Neural cell (in vitro differentiated cells): ENCODE measurements at regions not wholly inside any gene's neighbourhood (a gene's known extent, or its start where the extent isn't known, plus 50 kb on each side); places are given as distances from the start of the nearest gene placed in this dataset.
"Not testable (repeated sequence)": the region's sequence is repeated elsewhere in the genome, so short reads cannot be mapped to it uniquely, and the experiment has no call there.

Experiments used
- H2AFZ ChIP-seq: fragments of 200-600, 300-800 bp; sonication (generic), shearing (Covaris generic); 2 replicates; pipeline ENCODE4 v1.6.0; 2014; ENCODE audit warnings: low read depth, mild to moderate bottlenecking, antibody characterized with exemption, low read length, moderate library complexity
- H3F3A ChIP-seq: fragments of 200-600 bp; shearing (Covaris generic); 2 replicates; pipeline ENCODE4 v1.6.1; 2016; ENCODE audit warnings: mild to moderate bottlenecking, moderate library complexity, mixed read lengths, antibody characterized with exemption, low read length; ENCODE audit not compliant: insufficient read depth, poor library complexity, severe bottlenecking
- H3K27ac ChIP-seq: fragments of 200-600, 300-800 bp; sonication (generic), shearing (Covaris generic); 2 replicates; pipeline ENCODE4 v1.5.1; 2014; ENCODE audit warnings: mild to moderate bottlenecking, low read length, moderate library complexity
- H3K27me3 ChIP-seq: fragments of 300-800, 200-600 bp; sonication (generic), shearing (Covaris generic); 2 replicates; pipeline ENCODE4 v1.6.0; 2014; ENCODE audit warnings: mild to moderate bottlenecking, low read depth, low read length, moderate library complexity; ENCODE audit not compliant: insufficient read depth
- H3K36me3 ChIP-seq: fragments of 300-800, 200-600 bp; sonication (generic), shearing (Covaris generic); 2 replicates; pipeline ENCODE4 v1.5.1; 2014; ENCODE audit warnings: mild to moderate bottlenecking, antibody characterized with exemption, low read length, moderate library complexity; ENCODE audit not compliant: insufficient read depth
- H3K4me2 ChIP-seq: fragments of 300-800, 200-600 bp; sonication (generic), shearing (Covaris generic); 2 replicates; pipeline ENCODE4 v1.6.0; 2014; ENCODE audit warnings: mild to moderate bottlenecking, low read length
- H3K4me3 ChIP-seq: fragments of 300-800, 200-600 bp; sonication (generic), shearing (Covaris generic); 2 replicates; pipeline ENCODE4 v1.5.1; 2014; ENCODE audit warnings: mild to moderate bottlenecking, low read length, moderate library complexity
- H3K79me2 ChIP-seq: fragments of 200-600 bp; shearing (Covaris generic); replicated peaks from 2 replicates; pipeline ENCODE4 v1.6.0; 2014; ENCODE audit warnings: mild to moderate bottlenecking, low read length, moderate library complexity; ENCODE audit not compliant: insufficient read depth
- H3K9ac ChIP-seq: fragments of 300-800, 200-600 bp; sonication (generic), shearing (Covaris generic); 2 replicates; pipeline ENCODE4 v1.6.1; 2016; ENCODE audit warnings: mild to moderate bottlenecking, low read length, mixed read lengths
- H3K9me2 ChIP-seq: fragments of 200-600 bp; shearing (Covaris generic); 2 replicates; pipeline ENCODE4 v1.6.1; 2016; ENCODE audit warnings: mild to moderate bottlenecking, low read length, mixed read lengths; ENCODE audit not compliant: insufficient read depth
- H3K9me3 ChIP-seq: fragments of 200-600, 300-800 bp; sonication (generic), shearing (Covaris generic); 2 replicates; pipeline ENCODE4 v1.6.1; 2016; ENCODE audit warnings: mild to moderate bottlenecking, mixed run types, low read length, moderate library complexity, mixed read lengths
- H4K20me1 ChIP-seq: fragments of 200-600 bp; shearing (Covaris generic); 2 replicates; pipeline ENCODE4 v1.6.1; 2016; ENCODE audit warnings: mild to moderate bottlenecking, mixed run types; ENCODE audit not compliant: insufficient read depth
- EP300 ChIP-seq: fragments of 450-650 bp; conservative IDR thresholded peaks from 2 replicates; pipeline ENCODE4 v1.6.1; 2014; ENCODE audit warnings: antibody characterized with exemption, mild to moderate bottlenecking, moderate library complexity; ENCODE audit not compliant: poor library complexity, severe bottlenecking
- EZH2 ChIP-seq: fragments of 200-600, 300-800 bp; shearing (Covaris generic), sonication (generic); IDR thresholded peaks from 2 replicates; pipeline ENCODE4 v1.6.1; 2014; ENCODE audit warnings: antibody characterized with exemption, low read length, borderline replicate concordance, mild to moderate bottlenecking; ENCODE audit not compliant: insufficient read depth, poor library complexity, severe bottlenecking
- MXI1 ChIP-seq: fragments of 450-650 bp; conservative IDR thresholded peaks from 2 replicates; pipeline ENCODE4 v1.6.1; 2014; ENCODE audit warnings: antibody characterized with exemption, mild to moderate bottlenecking; ENCODE audit not compliant: poor library complexity, severe bottlenecking
- POLR2AphosphoS5 ChIP-seq: IDR thresholded peaks from 2 replicates; pipeline ENCODE4 v1.6.1; 2012
- RAD21 ChIP-seq: fragments of 450-650 bp; conservative IDR thresholded peaks from 2 replicates; pipeline ENCODE4 v1.6.1; 2014; ENCODE audit warnings: antibody characterized with exemption, mild to moderate bottlenecking, moderate library complexity
- SMC3 ChIP-seq: fragments of 450-650 bp; conservative IDR thresholded peaks from 2 replicates; pipeline ENCODE4 v1.6.1; 2014; ENCODE audit warnings: antibody characterized with exemption, mild to moderate bottlenecking, moderate library complexity; ENCODE audit not compliant: poor library complexity
- TAF1 ChIP-seq: IDR thresholded peaks from 2 replicates; pipeline ENCODE4 v1.6.1; 2012; ENCODE audit warnings: low read depth
- TF ChIP-seq, protein P1 (sequence below): IDR thresholded peaks from 2 replicates; pipeline ENCODE4 v1.6.1; 2012; ENCODE audit warnings: borderline replicate concordance
- TF ChIP-seq, protein P2 (sequence below): fragments of 450-650 bp; IDR thresholded peaks from 2 replicates; pipeline ENCODE4 v1.5.1; 2014; ENCODE audit warnings: antibody characterized with exemption, mild to moderate bottlenecking, moderate library complexity; ENCODE audit not compliant: poor library complexity, severe bottlenecking

- H3K27ac ChIP-seq, result no peak overlapping the region
- H3K9me3 ChIP-seq, result no peaks in the 10 kb centered on the region
- H3K27me3 ChIP-seq, result no peaks in the 10 kb centered on the region
- H3K4me3 ChIP-seq, result no peak overlapping the region
- no peaks in the 10 kb centered on the region for H3K36me3 ChIP-seq
- no peak overlapping the region for H3K4me2 ChIP-seq
- H3F3A ChIP-seq, result no peaks in the 10 kb centered on the region
- no peaks in the 10 kb centered on the region for H3K79me2 ChIP-seq
- H4K20me1 ChIP-seq, result no peaks in the 10 kb centered on the region
- H3K9me2 ChIP-seq, result no peaks in the 10 kb centered on the region
- TF ChIP-seq TAF1 (no peak), RAD21 (no peak), SMC3 (no peak), MXI1 (no peak), EP300 (no peak), POLR2AphosphoS5 (no peak), EZH2 (no peak)
- TF ChIP-seq, protein P1, sequence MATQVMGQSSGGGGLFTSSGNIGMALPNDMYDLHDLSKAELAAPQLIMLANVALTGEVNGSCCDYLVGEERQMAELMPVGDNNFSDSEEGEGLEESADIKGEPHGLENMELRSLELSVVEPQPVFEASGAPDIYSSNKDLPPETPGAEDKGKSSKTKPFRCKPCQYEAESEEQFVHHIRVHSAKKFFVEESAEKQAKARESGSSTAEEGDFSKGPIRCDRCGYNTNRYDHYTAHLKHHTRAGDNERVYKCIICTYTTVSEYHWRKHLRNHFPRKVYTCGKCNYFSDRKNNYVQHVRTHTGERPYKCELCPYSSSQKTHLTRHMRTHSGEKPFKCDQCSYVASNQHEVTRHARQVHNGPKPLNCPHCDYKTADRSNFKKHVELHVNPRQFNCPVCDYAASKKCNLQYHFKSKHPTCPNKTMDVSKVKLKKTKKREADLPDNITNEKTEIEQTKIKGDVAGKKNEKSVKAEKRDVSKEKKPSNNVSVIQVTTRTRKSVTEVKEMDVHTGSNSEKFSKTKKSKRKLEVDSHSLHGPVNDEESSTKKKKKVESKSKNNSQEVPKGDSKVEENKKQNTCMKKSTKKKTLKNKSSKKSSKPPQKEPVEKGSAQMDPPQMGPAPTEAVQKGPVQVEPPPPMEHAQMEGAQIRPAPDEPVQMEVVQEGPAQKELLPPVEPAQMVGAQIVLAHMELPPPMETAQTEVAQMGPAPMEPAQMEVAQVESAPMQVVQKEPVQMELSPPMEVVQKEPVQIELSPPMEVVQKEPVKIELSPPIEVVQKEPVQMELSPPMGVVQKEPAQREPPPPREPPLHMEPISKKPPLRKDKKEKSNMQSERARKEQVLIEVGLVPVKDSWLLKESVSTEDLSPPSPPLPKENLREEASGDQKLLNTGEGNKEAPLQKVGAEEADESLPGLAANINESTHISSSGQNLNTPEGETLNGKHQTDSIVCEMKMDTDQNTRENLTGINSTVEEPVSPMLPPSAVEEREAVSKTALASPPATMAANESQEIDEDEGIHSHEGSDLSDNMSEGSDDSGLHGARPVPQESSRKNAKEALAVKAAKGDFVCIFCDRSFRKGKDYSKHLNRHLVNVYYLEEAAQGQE, result no peak
- TF ChIP-seq, protein P2, sequence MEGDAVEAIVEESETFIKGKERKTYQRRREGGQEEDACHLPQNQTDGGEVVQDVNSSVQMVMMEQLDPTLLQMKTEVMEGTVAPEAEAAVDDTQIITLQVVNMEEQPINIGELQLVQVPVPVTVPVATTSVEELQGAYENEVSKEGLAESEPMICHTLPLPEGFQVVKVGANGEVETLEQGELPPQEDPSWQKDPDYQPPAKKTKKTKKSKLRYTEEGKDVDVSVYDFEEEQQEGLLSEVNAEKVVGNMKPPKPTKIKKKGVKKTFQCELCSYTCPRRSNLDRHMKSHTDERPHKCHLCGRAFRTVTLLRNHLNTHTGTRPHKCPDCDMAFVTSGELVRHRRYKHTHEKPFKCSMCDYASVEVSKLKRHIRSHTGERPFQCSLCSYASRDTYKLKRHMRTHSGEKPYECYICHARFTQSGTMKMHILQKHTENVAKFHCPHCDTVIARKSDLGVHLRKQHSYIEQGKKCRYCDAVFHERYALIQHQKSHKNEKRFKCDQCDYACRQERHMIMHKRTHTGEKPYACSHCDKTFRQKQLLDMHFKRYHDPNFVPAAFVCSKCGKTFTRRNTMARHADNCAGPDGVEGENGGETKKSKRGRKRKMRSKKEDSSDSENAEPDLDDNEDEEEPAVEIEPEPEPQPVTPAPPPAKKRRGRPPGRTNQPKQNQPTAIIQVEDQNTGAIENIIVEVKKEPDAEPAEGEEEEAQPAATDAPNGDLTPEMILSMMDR, result no peak
- H2AFZ ChIP-seq, result no peak overlapping the region
- no peak overlapping the region for H3K9ac ChIP-seq
These were observed 80.2 kb upstream of the SEMA3C start for GRCh38 chr7:80999100-80999499.

- no peak overlapping the region for H2AFZ ChIP-seq
- no peak overlapping the region for H3K4me2 ChIP-seq
- no peaks in the 10 kb centered on the region for H4K20me1 ChIP-seq
- H3K27ac ChIP-seq, result no peak overlapping the region
- no peaks in the 10 kb centered on the region for H3K9me2 ChIP-seq
- TF ChIP-seq POLR2AphosphoS5 (no peak), EZH2 (no peak), MXI1 (no peak), SMC3 (no peak), RAD21 (no peak), EP300 (no peak), TAF1 (no peak)
- TF ChIP-seq, protein P1, result no peak
- TF ChIP-seq, protein P2, result no peak
- no peaks in the 10 kb centered on the region for H3K36me3 ChIP-seq
- no peaks in the 10 kb centered on the region for H3K79me2 ChIP-seq
- H3K9me3 ChIP-seq, result no peaks in the 10 kb centered on the region
- H3K9ac ChIP-seq, result no peak overlapping the region
- no peak overlapping the region for H3K4me3 ChIP-seq
- no peaks in the 10 kb centered on the region for H3F3A ChIP-seq
- no peaks in the 10 kb centered on the region for H3K27me3 ChIP-seq
These were observed 79.0 kb upstream of the SEMA3C start for GRCh38 chr7:80997841-80998240.

- H3K9me2 ChIP-seq, H3K9ac ChIP-seq, H3F3A ChIP-seq, H3K9me3 ChIP-seq, H3K4me2 ChIP-seq, H3K27ac ChIP-seq, H3K79me2 ChIP-seq, H2AFZ ChIP-seq, H3K4me3 ChIP-seq, H4K20me1 ChIP-seq, H3K36me3 ChIP-seq, H3K27me3 ChIP-seq: not testable (repeated sequence)
These were observed 77.4 kb upstream of the SEMA3C start for GRCh38 chr7:80996236-80996635.
